ENCODE measurements at regions not wholly inside any gene's neighbourhood (a gene's known extent, or its start where the extent isn't known, plus 50 kb on each side); places are given as distances from the start of the nearest gene placed in this dataset.

DNA sequence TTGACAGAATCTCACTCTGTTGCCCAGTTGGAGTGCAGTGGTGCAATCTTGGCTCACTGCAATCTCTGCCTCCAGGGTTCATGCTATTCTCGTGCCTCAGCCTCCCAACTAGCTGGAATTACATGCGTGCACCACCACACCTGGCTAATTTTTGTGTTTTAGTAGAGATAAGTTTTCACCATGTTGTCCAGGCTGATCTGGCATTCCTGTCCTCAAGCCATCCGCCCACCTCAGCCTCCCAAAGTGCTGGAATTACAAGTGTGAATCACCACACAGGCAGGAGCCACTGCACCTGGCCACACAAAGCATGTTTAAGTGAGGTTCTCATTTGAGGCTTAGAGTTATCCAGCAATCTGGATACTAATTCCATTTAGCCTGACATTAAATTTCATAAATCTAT is 180.9 kb upstream of the GRID2 start:
- no peak for DNase-seq

- DNase-seq: no peak
Measured at GRCh38 chr4:92128676-92129075, 175.1 kb upstream of the GRID2 start.

- no peak for DNase-seq
Measured at GRCh38 chr4:92129408-92129994, 174.3 kb upstream of the GRID2 start.

DNA sequence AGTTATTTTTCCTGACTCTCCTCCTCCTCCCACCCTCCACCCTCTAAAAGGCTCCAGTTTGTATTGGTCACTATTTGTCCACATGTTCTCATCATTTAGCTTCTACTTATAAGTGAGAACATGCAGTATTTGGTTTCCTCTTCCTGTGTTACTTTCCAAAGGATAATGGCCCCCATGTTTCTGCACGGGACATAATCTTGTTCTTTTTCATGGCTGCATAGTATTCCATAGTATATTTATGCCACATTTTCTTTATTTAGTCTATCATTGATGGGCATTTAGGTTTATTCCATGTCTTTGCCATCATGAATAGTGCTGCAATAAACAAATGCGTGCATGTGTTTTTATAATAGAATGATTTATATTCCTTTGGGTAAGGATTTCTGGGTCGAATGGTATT is 167.3 kb upstream of the GRID2 start:
- DNase-seq: no peak

DNA sequence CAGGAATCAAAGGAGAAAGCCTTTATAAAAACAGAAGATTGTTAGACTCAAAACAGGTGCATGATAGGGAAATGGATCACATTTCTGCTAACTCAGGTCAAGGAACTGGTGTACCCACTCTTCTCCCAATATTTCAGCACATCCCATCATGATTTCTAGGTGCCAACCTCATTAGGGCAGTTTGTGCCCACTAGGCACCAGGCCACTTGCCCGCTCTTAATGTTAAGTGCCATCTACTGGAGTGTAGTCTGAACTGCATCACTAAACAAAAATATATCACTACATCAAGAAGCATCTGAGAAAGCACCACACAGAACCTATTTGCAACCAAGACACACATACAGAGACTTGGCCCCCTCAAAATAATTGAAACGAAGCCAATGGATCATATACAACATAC is 140.4 kb upstream of the GRID2 start:
- no peak for DNase-seq

DNA sequence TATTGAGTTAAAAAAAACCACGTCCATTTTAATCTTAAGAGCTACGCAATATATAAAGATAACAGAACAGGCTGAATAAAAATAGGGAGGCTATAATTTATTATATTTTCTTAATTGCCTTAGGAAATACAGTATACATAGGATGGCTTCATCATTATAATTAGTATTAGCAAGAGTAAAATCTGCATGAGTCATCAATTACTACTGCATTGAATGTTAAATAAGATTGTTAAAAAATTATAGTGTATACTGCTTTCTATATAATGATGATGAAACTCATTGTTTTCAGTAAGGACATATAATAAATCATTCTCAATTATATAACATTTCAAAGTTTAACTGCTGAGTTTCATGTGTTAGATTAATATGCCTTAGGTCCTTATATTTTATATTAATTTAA is 133.4 kb upstream of the GRID2 start:
- no peak for DNase-seq

DNA sequence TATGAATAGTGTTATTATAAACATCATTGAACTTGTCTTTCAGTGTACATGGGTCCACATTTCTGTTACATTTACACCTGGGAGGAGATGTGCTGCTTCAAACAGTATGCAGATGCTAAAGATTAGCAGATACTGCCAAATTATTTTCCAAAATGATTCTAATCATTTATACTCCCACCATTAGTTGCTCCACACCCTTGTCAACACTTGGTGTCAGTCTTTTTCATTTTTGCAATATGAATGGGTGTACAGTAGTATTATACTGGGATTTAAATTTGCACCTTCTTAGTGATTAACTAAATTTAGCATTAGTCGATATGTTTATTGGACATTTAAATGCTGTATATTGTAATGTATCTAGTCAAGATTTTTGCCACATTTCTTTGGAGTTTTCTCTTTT is 131.6 kb upstream of the GRID2 start:
- DNase-seq: no peak

GRCh38 chr4:92175250-92175649 is 128.5 kb upstream of the GRID2 start:
- no peak for DNase-seq

DNA sequence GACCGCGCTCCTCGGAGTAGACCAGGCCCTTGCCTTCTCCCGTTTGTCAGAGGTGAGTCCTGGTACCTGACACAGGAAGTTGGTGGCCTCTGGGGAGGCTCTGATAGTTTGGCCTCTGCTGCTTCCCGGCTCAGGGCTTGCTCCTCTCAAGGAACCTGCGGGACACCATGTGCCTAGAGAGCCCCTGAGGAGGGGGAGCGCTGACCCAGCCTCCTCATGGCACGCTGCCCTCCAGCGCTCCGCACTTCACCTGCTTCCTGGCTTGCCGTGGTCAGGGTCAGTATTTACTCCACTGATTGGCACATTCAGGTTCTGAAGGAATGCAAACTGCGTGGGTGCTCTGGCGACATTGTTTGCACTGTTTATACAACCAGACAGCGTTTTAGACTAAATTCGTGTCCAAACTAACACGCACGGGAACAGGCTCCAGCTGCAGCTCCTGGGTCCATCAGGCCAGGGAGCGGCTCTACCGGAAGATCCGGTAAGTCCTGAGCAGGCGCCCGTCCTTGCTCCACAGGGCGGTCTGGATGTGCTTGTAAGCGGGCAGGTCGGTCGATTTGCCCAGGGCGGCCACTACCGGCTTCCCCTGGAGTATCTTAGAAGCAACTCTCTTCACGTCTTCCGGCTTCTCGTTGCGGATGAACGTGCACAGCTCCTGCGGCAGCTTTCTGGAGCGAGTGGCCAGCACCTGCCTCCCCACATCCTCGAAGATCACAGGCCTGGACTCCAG is 121.6 kb upstream of the GRID2 start:
- no peak for DNase-seq

- DNase-seq: no peak
Measured at GRCh38 chr4:92182736-92183407, 120.9 kb upstream of the GRID2 start.

DNA sequence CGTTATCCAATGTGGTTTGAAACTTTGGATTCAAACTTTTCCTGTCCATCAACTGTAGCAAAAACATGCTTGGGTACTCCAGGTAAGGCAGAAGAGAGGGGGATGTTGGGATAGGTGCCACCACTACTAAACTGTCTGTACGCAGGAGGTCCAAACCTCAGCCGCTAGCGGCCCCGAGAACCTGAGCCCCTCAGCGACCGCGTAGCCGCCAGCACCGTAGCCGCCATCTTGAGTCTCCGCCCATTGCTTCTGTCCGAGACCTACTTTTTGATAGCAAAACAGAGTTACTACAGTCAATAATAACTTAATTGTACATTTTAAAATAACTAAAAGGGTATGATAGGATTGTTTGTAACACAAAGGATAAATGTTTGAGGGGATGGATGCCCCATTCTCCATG is 119.9 kb upstream of the GRID2 start:
- no peak for DNase-seq

- DNase-seq: no peak
Measured at GRCh38 chr4:92184566-92184965, 119.2 kb upstream of the GRID2 start.

- DNase-seq: no peak
Measured at GRCh38 chr4:92186239-92186638, 117.5 kb upstream of the GRID2 start.

GRCh38 chr4:92189146-92189545 is 114.6 kb upstream of the GRID2 start:
- DNase-seq: no peak

DNA sequence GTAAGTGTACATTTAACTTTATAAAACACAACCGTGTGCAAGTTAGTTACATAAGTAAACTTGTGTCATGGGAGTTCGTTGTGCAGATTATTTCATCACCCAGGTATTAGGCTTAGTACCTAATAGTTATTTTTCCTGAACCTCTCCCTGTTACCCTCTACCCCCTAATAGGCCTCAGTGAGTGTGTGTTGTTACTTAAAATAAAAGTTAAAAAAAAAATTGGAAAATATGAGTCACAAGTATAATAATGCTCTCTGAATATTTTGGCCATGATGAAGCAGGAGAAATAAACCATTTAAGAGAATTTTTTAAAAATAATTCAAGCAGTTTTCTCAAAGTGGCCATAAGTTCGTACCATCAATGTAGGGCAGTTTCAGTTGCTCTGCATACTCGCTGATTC is 105.1 kb upstream of the GRID2 start:
- DNase-seq: no peak

DNA sequence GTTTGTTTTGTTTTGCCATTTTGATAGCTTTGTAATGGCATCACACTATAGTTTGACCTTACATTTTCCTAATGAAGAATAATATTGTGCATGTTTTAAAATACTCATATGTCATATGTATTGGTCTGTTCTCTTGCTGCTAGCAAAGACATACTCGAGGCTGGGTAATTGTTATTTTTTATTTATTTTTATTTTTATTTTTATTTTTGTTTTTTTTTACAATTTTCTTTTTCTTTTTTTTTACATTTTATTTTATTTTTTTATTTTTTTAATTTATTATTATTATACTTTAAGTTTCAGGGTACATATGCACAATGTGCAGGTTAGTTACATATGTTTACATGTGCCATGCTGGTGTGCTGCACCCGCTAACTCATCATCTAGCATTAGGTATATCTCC is 104.6 kb upstream of the GRID2 start:
- DNase-seq: no peak

- DNase-seq: no peak
Measured at GRCh38 chr4:92210906-92211305, 92.9 kb upstream of the GRID2 start.

DNA sequence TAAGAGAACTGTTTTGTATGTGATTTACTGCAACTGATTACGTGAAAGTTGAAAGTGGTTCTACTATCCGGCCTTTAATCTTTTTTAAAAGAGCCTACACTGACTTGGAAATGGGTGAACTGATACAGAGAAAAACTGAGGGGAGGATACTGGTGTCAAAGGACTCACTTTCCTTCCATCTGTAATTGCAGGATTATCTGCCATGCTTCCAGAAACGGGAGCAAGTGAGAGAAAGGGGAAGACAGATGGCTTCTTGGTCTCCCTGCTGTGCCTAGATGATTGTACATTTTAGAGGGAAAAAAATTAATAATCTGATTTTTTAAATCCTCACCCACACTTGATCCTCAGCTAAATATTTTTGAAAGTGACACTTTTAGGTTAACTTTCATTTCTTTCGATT is 88.3 kb upstream of the GRID2 start:
- no peak for DNase-seq

GRCh38 chr4:92231511-92231910 is 72.3 kb upstream of the GRID2 start:
- DNase-seq: no peak

GRCh38 chr4:92232566-92232965 is 71.2 kb upstream of the GRID2 start:
- no peak for DNase-seq

- DNase-seq: no peak
Measured at GRCh38 chr4:92234393-92235176, 69.2 kb upstream of the GRID2 start.

DNA sequence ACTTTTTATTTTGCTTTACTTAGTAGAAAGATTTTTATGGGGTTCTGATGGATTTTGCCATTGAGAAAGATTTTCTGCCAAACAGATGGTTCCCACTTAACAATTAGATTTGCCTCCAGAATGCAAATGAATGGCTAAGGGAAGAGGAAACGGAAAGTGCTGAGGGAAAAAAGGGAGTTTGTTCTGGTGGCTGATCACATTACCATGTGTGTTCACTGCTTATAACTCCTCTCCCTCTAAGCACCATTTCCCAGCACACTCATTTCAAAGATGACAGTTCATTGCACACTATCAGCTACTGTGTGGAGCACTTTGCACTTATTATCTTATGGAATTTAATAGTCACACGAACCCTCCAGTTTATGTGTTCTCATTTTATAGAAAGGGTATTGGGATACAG is 68.0 kb upstream of the GRID2 start:
- DNase-seq: no peak

DNA sequence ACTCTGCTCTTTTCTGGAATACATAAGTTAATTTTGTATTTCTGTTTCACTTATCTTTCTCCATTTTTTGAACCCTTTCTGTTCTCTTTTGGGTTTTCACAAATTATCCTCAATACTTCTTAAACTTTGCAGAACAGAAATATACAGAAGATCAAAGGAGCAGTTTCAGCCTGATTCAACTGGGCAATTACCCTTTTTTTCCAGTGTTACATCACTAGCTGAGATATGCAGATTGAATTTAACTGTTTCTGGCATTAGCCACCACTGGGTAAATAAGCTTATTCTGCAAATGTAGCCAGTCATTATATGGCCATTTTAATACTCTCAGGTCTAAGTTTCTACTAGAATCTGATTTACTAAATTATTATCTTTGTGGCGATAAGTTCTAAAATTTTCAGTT is 66.9 kb upstream of the GRID2 start:
- DNase-seq: no peak

GRCh38 chr4:92237559-92237958 is 66.2 kb upstream of the GRID2 start:
- no peak for DNase-seq
